ENCODE measurements at regions not wholly inside any gene's neighbourhood (a gene's known extent, or its start where the extent isn't known, plus 50 kb on each side); places are given as distances from the start of the nearest gene placed in this dataset.

GRCh38 chr12:91424506-91424905, 241.9 kb upstream of the DCN start:
- TF ChIP-seq, protein P1, sequence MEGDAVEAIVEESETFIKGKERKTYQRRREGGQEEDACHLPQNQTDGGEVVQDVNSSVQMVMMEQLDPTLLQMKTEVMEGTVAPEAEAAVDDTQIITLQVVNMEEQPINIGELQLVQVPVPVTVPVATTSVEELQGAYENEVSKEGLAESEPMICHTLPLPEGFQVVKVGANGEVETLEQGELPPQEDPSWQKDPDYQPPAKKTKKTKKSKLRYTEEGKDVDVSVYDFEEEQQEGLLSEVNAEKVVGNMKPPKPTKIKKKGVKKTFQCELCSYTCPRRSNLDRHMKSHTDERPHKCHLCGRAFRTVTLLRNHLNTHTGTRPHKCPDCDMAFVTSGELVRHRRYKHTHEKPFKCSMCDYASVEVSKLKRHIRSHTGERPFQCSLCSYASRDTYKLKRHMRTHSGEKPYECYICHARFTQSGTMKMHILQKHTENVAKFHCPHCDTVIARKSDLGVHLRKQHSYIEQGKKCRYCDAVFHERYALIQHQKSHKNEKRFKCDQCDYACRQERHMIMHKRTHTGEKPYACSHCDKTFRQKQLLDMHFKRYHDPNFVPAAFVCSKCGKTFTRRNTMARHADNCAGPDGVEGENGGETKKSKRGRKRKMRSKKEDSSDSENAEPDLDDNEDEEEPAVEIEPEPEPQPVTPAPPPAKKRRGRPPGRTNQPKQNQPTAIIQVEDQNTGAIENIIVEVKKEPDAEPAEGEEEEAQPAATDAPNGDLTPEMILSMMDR (IDR thresholded peaks at IDR 0.05; ENCODE audit: insufficient read depth, low read length, poor library complexity, severe bottlenecking): no peak
- no peaks in the 10 kb centered on the region for H3K27me3 ChIP-seq (ENCODE audit: control insufficient read depth, insufficient read depth, low read length)
- no peaks in the 10 kb centered on the region for H3K36me3 ChIP-seq (ENCODE audit: control insufficient read depth, insufficient read depth, low read length)
- H3K4me3 ChIP-seq (ENCODE audit: low read depth, low read length): no peak overlapping the region
- DNase-seq (ENCODE audit: low read depth): no peak

GRCh38 chr12:91423693-91424050, 241.1 kb upstream of the DCN start:
- DNase-seq (ENCODE audit: low read depth): no peak
- TF ChIP-seq, protein P1 (IDR thresholded peaks at IDR 0.05; ENCODE audit: insufficient read depth, low read length, poor library complexity, severe bottlenecking): no peak
- no peaks in the 10 kb centered on the region for H3K27me3 ChIP-seq (ENCODE audit: control insufficient read depth, insufficient read depth, low read length)
- no peaks in the 10 kb centered on the region for H3K36me3 ChIP-seq (ENCODE audit: control insufficient read depth, insufficient read depth, low read length)
- H3K4me3 ChIP-seq (ENCODE audit: low read depth, low read length): no peak overlapping the region

GRCh38 chr12:91422811-91423692, 240.4 kb upstream of the DCN start:
- TF ChIP-seq, protein P1 (IDR thresholded peaks at IDR 0.05; ENCODE audit: insufficient read depth, low read length, poor library complexity, severe bottlenecking): no peak
- no peaks in the 10 kb centered on the region for H3K36me3 ChIP-seq (ENCODE audit: control insufficient read depth, insufficient read depth, low read length)
- no peak overlapping the region for H3K4me3 ChIP-seq (ENCODE audit: low read depth, low read length)
- H3K27me3 ChIP-seq (ENCODE audit: control insufficient read depth, insufficient read depth, low read length): no peaks in the 10 kb centered on the region
- DNase-seq (ENCODE audit: low read depth): no peak

DNA sequence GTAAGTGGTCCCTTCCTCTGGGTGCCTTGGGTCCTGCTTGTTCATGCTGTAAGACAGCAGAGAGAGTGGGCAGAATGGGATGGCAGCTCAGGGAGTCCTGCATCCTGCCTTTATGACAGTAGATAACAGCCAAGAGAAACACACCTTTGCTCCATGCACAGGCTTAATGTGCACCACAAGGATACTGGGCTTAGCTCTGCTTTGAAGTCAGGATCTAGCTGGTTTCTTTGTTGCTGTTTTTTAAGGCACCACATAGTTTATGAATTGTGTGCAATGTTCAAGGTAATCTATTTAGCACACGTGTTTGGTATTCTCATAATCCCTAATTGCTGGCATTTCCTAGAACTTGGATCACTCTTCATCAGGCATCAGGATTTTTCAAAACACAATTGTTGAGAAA, 239.5 kb upstream of the DCN start:
- H3K36me3 ChIP-seq (ENCODE audit: control insufficient read depth, insufficient read depth, low read length): no peaks in the 10 kb centered on the region
- no peaks in the 10 kb centered on the region for H3K27me3 ChIP-seq (ENCODE audit: control insufficient read depth, insufficient read depth, low read length)
- no peak for DNase-seq (ENCODE audit: low read depth)
- H3K4me3 ChIP-seq (ENCODE audit: low read depth, low read length): no peak overlapping the region
- TF ChIP-seq, protein P1 (IDR thresholded peaks at IDR 0.05; ENCODE audit: insufficient read depth, low read length, poor library complexity, severe bottlenecking): no peak

GRCh38 chr12:91419809-91420208, 237.2 kb upstream of the DCN start:
- Histone ChIP-seq H3K36me3 (ENCODE audit: control insufficient read depth, insufficient read depth, low read length) (no peaks in the 10 kb centered on the region), H3K27me3 (ENCODE audit: control insufficient read depth, insufficient read depth, low read length) (no peaks in the 10 kb centered on the region), H3K4me3 (ENCODE audit: low read depth, low read length) (no peak overlapping the region)
- TF ChIP-seq, protein P1 (IDR thresholded peaks at IDR 0.05; ENCODE audit: insufficient read depth, low read length, poor library complexity, severe bottlenecking): no peak
- DNase-seq (ENCODE audit: low read depth): no peak
